Renal cortex interstitium (tissue), 11 donors: ENCODE measurements at regions not wholly inside any gene's neighbourhood (a gene's known extent, or its start where the extent isn't known, plus 50 kb on each side); places are given as distances from the start of the nearest gene placed in this dataset.
A peak's percentile ranks its signal among the peaks of the same experiment; 100 is the strongest.
"Not testable (repeated sequence)": the region's sequence is repeated elsewhere in the genome, so short reads cannot be mapped to it uniquely, and the experiment has no call there.

Experiments used
- DNase-seq, 11 donors: peaks; one replicate each; pipeline ENCODE4 v3.0.0-alpha.2; 2013; ENCODE audit warnings: low read depth in 9 of 11, low spot score in 4 of 11; ENCODE audit errors: extremely low read depth in 1 of 11

- DNase-seq = no peak
Observed at GRCh38 chr9:16281707-16282106, 588.8 kb downstream of the BNC2 start.

GRCh38 chr9:16282216-16282615 lies 588.3 kb downstream of the BNC2 start:
- DNase-seq = peak in 1 of 11 donors; percentile 32

GRCh38 chr9:16282718-16283117 lies 587.8 kb downstream of the BNC2 start:
- no peak for DNase-seq

- DNase-seq = no peak
Observed at GRCh38 chr9:16286160-16286559, 584.3 kb downstream of the BNC2 start.

- DNase-seq = no peak
Observed at GRCh38 chr9:16289639-16290038, 580.8 kb downstream of the BNC2 start.

- no peak for DNase-seq
Observed at GRCh38 chr9:16290169-16290568, 580.3 kb downstream of the BNC2 start.

GRCh38 chr9:16291921-16292320 lies 578.5 kb downstream of the BNC2 start:
- DNase-seq = no peak

- DNase-seq = no peak
Observed at GRCh38 chr9:16293610-16294009, 576.9 kb downstream of the BNC2 start.

- no peak for DNase-seq
Observed at GRCh38 chr9:16294133-16294770, 576.2 kb downstream of the BNC2 start.

GRCh38 chr9:16294940-16295339 lies 575.5 kb downstream of the BNC2 start:
- DNase-seq = not testable (repeated sequence)

- not testable (repeated sequence) for DNase-seq
Observed at GRCh38 chr9:16299368-16299767, 571.1 kb downstream of the BNC2 start.

GRCh38 chr9:16303506-16303905 lies 567.0 kb downstream of the BNC2 start:
- DNase-seq = no peak

- DNase-seq = no peak
Observed at GRCh38 chr9:16304301-16304700, 566.2 kb downstream of the BNC2 start.

GRCh38 chr9:16306586-16306985 lies 563.9 kb downstream of the BNC2 start:
- DNase-seq = no peak

- no peak for DNase-seq
Observed at GRCh38 chr9:16307626-16308195, 562.8 kb downstream of the BNC2 start.

- no peak for DNase-seq
Observed at GRCh38 chr9:16308645-16309044, 561.8 kb downstream of the BNC2 start.

GRCh38 chr9:16309082-16309468 lies 561.4 kb downstream of the BNC2 start:
- DNase-seq = no peak

GRCh38 chr9:16309469-16310271 lies 560.8 kb downstream of the BNC2 start:
- DNase-seq = peak in 8 of 11 donors; percentile 39 to 61 (median 51)

GRCh38 chr9:16310278-16311110 lies 560.0 kb downstream of the BNC2 start:
- DNase-seq = peak in 3 of 11 donors; percentile 17 to 46 (median 45)
